ENCODE measurements at regions not wholly inside any gene's neighbourhood (a gene's known extent, or its start where the extent isn't known, plus 50 kb on each side); places are given as distances from the start of the nearest gene placed in this dataset.

DNA sequence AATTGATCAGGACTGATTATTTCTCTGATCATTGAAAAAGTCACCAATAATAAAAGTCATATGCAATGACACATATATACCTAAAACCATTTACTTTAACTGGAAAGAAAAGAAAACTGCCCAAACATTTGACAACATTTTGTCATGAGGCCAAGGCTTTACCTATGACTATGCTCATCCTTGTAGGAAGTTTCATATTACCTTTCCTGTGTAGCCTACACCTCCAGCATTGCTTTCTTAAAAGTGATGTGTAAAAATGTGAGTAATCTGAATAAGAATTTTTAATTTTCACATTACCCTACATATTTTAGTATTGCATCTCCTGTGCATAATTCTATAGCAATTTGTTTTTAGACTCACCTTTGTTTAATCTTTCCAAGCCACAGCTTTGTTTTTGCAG, 419.8 kb upstream of the FIGN start:
- no peak for DNase-seq

DNA sequence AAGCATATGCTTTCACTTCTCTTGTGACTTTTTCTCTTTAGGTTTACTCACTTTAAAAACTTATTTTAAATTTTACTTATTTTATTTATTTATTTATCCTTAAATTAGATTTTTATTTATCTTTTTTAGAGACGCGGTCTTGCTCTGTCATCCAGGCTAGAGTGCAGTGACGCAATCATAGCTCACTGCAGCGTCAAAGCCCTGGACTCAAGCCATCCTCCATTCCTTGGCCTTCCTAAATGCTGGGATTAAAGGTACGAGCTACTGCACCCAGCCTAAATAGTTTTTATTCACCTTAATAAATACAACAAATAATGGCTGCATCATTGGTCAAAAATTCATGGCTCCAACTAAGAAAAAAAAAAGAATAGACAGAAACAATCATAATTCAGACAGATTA, 415.7 kb upstream of the FIGN start:
- DNase-seq = no peak

DNA sequence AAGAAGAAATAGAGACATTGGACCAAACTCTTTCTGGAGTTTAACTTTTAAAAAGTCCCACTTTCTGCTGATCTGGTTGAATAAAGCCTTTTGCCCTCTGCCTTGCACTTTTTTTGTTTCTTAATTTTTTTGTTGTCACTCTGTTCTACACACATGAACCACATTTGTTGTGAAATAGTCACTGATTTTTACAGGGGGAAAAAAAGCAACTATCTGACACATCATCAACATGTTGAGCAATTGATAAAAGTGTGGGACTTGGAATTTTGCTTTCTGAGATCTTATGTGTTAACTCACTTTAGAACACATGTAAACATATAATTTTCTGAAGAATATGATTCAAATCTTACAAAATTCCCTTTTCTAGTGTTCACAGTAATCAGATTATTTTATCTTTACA, 414.8 kb upstream of the FIGN start:
- no peak for DNase-seq

DNA sequence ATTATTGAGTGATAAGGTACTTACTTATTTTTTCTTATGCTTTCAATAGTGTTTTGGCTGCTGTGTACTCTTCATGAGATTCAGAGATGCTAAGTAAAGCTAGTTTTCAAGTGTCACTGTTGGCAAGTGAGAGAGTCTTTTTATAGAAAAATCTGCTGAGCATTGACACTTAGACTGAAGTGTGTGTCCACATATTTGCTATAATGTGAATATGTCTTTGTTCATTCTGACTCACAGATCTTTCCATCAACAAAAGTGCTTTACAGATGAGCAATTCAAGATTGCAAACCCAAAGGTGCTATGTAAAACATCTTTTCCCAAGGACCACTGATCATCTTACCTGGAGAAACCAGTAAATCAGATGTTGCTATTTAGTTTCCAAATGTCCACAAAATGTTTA, 410.6 kb upstream of the FIGN start:
- no peak for DNase-seq

DNA sequence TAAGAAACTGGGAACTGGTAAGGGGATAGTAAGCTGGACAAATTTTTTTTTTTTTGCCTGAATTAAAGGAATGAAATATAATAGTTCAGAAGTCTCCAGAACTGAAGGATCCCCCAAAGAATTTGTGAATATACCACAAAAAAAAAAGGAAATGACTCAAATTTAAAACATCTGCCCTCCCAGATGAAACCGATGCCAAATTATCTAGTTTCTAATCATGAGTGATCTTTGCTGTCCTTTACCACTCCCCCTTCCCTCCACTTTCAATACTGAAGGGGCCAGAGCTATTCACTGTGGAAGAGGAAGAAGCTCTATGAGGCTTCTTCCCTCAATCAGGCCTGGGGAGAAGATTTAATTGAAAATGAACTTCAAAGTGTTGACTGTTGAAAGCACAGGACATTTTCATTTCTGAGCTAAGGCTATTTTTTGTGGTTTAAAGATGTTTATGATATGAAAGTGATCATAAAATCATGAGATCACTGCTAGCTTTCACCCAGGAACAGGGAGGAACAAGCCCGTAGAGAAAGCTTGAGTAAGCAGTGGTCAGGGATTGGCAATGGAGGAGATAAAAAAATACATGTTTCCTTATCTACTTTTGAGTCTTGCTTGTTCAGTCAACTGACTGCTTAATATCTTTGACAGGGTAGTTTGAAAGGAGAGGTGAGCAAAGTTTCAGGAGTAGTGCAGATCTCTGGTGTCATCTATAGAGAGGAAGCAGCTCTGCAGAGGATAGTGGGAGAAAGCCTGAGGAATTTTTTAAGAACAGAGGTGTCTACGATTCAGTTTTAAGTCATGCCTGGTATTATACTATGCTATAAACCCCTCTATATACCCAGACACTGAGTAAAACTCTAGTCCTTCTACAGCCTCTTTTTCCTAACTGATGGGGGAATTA, 409.5 kb upstream of the FIGN start:
- DNase-seq = no peak

DNA sequence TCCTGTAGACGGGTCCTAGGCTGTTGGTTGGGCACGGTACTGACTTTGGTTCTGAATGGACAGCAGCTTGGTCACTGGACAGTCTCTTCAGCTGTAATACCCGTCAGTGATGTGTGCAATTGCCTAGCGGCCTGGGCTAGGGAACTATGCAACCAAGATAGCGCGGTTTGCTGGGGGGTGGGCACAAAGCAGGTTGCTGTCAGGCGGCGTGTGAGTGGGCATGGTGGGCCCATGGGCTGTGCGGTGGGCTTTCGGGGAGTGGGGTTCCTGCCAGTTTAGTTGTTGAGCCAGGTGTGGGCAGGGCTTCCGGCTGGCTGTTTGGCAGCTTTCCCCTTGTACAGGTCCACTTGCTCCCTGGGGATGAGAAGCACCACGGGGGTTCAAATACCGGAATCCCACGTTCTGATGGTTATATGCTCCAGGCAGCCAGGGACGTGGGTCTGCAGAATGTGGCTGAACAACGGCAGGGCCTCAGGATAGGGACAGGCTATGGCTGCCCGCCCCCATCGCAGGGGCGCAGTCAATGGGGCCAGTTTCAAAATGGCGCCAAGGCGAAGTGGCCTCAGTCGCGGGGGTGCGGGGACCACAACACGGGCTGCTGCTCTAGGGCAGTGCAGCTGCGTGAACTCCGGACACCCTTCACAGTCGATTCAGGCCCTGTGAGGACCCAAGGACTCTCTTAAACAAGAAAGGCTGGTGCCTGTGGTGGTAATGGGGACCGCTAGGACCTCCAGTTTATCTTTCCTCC, 407.5 kb upstream of the FIGN start:
- no peak for DNase-seq

DNA sequence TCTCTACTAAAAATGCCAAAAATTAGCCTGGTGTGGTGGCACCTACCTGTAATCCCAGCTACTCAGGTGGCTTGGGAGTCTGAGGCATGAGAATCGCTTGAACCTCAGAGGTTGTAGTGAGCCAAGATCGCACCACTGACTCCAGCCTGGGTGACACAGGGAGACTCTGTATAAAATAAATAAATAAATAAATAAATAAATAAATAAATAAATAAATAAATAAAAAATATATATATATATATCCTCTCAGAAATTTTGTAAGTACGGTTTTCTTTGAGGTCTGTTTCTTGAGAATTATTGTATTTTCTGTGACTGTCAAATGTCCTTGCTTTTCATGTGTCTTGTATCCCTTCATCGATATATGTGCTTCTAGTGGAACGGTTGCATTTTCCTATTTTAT, 406.9 kb upstream of the FIGN start:
- no peak for DNase-seq

DNA sequence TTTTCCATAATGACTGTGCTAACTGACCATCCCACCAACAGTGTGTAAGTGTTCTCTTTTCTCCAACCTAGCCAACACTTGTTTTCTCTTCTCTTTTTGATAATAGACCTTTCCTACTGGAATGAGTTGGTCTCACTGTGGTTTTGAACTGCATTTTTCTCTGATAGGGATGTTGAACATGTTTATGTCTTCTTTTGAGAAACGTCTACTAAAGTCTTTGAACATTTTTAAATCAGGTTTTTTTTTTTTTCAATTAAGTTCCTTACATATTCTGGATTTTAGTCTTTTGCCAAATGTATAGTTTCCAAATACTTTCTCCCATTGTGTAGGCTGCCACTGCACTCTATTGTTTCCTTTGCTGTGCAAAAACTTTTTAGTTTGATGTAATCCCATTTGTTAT, 405.5 kb upstream of the FIGN start:
- DNase-seq = no peak

DNA sequence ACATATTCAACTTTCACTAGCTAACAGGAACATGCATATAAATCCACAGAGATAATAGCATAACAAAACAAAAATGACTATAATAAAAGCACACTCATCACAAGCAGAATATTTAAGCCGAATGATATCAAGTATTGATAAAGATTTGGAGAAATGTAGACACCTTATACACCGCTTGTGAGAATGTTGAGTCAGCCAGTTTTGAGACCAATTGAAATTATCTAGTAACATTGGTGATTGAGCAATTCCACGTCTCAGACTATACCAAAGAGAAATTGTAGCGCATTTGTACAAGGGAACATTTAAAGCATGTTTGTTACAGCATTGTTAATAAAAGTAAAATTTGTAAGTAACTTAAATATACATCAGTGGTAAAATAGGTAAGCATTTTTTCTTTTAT, 402.9 kb upstream of the FIGN start:
- no peak for DNase-seq

DNA sequence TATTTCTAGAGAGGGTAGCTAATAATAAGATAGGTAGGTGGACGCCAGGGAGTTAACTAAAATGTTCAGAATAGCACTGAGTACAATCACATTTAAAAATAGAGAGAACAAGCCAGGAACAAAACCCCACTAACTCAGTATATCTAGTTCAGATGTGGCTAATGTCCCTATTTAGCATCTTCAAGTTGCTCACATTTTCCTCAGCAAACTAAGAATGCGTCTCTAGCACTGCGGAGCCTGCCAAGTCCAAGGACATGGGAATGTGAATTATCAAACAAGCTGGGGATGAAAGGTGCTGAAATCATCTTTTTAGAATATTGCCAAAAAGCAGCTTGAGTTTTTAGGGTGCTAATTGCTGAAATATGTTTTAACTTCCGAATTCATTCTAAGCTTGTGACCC, 398.5 kb upstream of the FIGN start:
- no peak for DNase-seq

DNA sequence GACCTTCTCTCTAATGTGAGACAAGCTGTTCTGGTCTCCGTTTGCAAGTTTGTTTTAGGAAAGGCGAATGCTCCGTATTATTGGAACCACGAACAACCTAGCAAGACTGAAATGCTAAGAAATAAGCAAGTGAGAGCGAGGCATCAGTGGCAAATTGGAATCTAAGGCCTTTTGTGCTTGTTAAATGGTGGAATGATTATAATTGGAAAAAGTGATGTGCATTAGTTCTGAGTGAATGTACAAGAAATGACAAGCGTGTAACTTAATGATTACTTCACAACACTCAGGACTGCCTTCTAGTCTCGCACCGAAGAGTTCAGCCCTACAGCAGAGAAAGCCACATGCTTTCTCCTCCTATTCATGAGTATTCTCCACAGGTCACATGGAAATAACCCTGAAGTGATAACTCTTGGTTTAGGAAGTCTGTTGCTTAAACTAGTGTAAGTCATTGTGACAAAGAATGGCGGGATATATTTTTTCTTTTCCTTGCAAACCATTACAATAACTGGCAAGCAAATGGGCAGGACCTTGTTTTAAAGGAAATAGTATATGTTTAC, 392.2 kb upstream of the FIGN start:
- DNase-seq = no peak

DNA sequence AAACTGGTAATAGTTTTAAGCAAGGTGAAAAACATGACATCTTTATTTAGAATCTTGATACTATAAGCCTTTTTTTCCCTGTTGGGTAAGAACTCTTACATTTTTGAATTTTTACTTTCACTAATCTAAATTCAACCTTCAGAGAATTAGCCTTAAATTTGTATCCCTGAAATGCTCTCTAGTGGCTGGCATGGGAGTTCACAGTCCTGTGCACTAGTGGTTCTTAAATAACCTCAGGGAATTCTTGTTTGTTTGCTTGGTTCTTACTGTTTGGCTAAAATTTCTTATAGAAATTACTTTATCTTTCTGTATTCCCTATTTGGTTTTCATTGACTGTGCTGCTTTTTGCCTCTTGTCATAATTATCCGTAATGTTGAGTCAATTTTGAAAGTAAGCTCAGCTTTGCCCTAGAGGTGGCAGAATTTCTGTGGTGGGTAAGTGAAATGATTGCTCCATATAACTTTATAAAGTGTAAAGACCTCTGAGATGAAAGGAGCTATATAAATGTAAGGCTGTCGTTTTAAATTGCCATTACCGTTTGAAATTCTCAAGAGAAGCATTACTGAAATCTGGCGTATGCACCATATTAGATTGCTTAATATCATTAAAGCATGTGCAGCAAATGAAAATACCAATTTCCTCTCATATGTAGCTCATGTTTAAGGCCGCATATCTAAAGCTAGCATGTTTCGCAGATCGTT, 391.3 kb upstream of the FIGN start:
- no peak for DNase-seq

DNA sequence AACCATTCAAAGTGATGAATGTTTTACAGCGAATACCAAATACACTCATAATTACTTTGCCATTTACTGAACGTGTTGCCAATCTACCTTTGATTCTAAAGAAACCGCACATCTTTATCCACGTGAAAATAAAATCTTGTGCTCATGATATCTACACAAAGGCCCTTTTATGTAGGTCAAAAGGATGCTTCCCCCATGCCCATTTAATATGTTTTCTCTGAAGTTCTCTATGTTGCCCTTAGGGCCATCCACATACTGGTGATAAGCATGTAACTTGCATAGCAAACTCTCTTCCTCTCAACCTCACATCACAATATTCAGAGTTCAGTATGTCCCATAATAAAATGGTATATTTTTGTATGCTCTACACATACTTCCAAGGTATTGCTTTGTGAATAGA, 380.0 kb upstream of the FIGN start:
- no peak for DNase-seq

DNA sequence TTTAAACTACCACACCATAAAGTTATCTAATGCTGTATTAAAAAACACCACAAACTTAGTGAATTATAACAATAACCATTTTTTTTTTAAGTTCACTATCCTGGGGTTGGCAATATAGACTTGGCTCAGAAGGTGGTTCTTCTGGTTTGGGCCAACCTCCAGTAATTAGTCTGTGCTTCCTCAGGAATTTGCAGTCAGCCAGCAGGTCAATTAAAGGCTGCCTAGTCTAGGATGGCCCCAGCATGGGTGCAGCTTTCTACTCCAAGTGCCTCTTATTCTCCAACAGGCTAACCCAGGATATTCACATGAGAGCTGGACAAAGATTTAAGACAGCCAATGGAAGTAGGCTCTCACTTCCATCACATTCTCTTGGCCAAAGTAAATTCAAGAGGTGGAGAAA, 379.1 kb upstream of the FIGN start:
- no peak for DNase-seq

DNA sequence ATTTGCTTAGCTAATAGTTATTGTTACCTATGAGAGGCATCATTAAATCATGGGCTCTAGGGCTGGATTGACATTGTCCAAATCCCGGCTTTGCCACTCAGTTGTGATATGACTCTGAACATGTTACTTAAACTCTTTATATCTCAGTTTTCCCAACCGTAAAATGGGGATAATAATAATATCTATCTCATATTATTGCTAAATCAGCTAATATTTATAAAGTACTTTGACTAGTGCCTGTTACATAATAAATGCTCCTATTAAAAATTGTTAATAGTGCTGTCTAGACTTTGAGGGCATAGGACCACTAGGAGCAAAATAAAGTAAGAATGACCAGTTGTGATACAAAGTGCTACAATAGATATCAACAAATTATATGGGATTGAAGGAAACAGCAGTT, 376.3 kb upstream of the FIGN start:
- no peak for DNase-seq

DNA sequence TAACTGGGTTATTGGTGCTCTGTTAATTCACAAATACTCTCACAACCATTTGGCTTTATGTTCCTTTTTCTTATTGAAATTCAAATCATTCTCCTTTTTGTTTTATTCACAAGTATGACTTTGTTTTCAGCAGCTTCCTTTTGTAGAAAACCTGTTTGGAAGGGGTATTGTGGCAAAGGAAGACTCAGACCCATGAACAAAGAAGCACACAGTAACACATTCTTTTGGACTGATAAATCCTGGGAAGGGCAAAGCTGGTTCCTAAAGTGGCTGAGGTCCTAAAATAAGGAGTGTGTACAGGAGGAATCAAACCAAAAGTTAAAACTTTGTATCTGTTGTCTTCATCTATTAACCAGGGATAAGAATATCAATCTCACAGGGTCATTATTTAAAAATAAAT, 374.7 kb upstream of the FIGN start:
- no peak for DNase-seq

DNA sequence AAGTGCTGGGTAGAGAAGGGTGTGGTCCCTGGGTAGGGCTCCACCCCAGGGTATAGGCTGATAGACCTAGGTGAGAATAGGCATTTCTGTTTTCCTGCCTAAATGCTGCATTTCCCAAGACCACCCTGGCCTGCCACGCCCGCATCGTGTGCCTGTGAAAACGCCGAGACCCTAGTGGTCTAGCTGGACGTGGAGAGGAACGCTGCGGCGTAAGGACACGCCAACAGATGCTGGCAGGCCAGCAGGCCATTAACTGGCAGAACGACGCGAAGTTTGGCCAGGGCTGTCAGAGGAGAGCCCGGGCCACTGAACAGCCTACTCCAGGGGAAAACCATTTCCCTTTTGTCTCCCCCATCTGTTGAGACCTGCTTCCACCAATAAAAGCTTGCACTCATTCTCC, 373.2 kb upstream of the FIGN start:
- DNase-seq = no peak

DNA sequence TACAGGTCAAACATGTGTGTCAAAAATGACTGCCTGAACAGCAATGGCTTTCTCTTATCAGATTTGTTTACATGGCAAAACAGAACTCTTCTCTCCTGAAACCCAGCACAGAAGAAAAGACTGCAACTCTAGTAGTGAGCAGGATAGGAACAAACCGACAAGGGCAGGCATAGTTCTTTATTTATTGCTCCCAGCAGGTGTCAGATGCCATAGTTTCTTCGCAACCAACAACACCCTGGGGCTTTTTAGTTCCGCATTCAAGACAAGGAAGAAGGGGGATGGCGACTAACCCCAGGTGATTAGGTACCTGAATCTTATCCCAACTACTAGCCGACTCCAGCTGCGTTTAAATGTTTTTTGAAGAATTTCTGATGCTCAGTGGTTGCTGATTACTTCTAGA, 367.5 kb upstream of the FIGN start:
- no peak for DNase-seq

DNA sequence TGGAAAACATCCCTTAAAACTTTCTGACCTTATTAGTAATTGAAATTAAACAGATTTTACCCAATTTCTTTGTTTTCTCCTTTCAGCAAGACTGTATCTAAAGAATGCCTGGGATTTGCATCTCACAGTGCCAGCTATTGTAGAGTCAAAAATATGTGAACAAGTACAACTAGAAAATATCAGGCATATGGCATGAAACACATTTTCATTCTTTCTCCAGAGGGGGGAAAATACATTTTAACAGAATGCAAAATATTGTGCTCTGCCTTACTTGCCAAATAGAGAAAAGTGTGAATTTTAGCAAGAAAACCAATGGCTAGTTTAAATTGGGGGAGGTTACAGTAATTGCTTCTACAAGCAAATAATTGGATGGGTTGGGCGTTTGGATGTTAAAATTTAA, 366.6 kb upstream of the FIGN start:
- DNase-seq = no peak

DNA sequence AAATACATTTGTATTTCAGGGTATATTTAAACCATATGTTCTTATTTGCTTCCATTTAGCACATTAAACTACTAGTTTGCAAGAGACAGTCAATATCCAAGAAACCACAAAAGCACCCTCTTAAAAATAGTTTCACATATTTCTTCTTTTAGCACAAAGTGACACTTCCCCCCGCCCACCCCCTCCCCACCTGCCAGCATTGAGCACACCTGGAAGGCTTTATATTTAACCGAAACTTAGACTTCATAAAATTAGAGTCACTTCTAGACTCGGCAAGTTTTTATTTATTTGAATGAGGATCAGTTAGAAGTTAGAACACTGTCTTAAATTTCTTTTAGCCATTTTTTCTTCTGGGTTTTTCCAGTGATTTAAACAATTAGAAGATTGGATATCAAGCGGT, 355.9 kb upstream of the FIGN start:
- DNase-seq = no peak

DNA sequence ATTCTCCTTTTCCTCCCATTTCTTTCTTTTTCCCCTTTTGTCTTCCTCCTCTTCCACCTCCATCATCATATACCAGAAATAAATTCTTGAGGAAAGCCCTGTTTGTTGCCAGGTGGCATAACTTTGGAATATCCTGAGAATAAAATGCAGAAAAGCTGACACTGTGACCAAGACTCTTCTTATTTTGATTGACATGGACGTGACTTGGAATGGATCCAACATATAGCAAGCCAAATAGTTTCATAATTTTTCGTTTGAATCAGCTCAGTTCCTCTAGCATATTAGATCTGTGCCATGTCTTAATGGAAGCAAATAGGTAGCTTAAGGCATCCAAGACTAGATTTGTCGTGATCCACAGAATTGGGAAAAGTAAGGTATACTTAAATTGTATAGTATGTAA, 354.7 kb upstream of the FIGN start:
- no peak for DNase-seq

DNA sequence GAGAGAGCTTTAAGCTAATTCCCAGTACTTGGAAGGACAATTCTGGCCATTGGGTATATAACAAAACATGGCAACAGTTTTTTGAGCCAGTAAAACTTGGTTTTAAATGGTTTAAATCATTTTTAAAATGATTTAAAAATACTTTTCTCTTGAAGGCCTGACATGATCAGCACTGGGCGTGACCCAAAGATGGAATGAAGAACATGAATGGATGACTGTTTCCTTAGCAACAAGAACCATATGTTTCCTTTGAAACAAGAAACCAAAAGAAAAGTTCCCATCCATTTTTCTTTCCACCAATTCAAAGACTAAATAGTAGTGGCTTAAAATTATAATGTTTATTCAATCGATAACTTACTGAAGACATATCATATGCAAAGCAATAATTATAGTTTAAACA, 348.3 kb upstream of the FIGN start:
- DNase-seq = no peak

DNA sequence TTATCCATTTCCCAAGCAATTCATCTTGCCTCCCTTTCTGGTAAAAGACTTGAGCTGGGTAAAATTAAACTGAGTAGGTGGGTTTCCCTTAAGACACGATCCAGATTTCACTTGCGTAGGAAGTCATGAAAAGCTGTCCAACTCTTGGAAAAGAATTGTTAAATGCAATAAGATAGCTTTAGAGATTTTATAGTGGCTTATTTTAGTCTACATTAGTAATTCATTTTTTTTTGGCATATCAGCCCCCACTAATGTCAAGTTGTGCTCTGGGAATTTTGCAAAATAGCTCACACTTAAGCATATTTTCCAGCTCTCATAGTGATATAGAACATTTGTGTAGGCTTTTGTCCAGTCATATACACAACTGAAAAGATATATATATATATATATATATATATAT, 344.7 kb upstream of the FIGN start:
- no peak for DNase-seq

DNA sequence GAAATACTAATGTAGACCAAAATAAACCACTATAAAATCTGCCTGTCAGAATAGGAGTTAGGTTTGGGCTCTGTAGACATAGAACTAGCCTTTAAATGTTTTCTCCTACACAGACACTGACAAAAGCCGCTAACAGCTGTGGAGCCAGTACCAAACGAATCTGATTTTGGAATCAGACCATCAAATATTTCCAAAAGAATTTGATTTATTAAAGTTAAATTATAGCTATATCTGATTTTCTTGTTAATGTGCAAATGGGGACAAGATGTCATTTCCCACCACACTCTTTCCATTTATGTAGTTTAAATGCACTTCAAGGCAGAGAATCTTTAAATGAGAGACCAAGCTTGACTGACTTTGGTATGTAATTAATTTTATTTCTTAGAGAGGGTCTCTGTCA, 343.4 kb upstream of the FIGN start:
- no peak for DNase-seq
